ENCODE measurements at regions not wholly inside any gene's neighbourhood (a gene's known extent, or its start where the extent isn't known, plus 50 kb on each side); places are given as distances from the start of the nearest gene placed in this dataset.
A peak's percentile ranks its signal among the peaks of the same experiment; 100 is the strongest.
"Not testable (repeated sequence)": the region's sequence is repeated elsewhere in the genome, so short reads cannot be mapped to it uniquely, and the experiment has no call there.

- Mint-ChIP-seq H3K4me1 (no peaks in the 10 kb centered on the region), H3K4me3 (no peak overlapping the region), H3K27ac (no peak overlapping the region), H3K9me3 (peaks cover 10% of the 10 kb centered on the region), H3K27me3 (peaks cover 13% of the 10 kb centered on the region), H3K36me3 (ENCODE audit: low read depth) (no peaks in the 10 kb centered on the region)
- ATAC-seq (replicated peaks) = no peak
Measured at GRCh38 chr3:40725031-40725430, 200.3 kb downstream of the ZNF621 start.

GRCh38 chr3:40731445-40731844, 206.7 kb downstream of the ZNF621 start:
- no peak overlapping the region for H3K4me3 Mint-ChIP-seq
- no peak for ATAC-seq (replicated peaks)
- peaks cover 26% of the 10 kb centered on the region for H3K9me3 Mint-ChIP-seq
- no peaks in the 10 kb centered on the region for H3K4me1 Mint-ChIP-seq
- H3K36me3 Mint-ChIP-seq (ENCODE audit: low read depth) = no peaks in the 10 kb centered on the region
- no peak overlapping the region for H3K27ac Mint-ChIP-seq
- peaks cover 19% of the 10 kb centered on the region for H3K27me3 Mint-ChIP-seq

- Mint-ChIP-seq H3K36me3 (ENCODE audit: low read depth) (no peaks in the 10 kb centered on the region), H3K27me3 (peaks cover 18% of the 10 kb centered on the region), H3K4me1 (no peaks in the 10 kb centered on the region), H3K9me3 (peaks cover 5% of the 10 kb centered on the region), H3K27ac (no peak overlapping the region), H3K4me3 (no peak overlapping the region)
- no peak for ATAC-seq (replicated peaks)
Measured at GRCh38 chr3:40736943-40737342, 212.2 kb downstream of the ZNF621 start.

GRCh38 chr3:40737343-40737742, 212.6 kb downstream of the ZNF621 start:
- no peak for ATAC-seq (replicated peaks)
- Mint-ChIP-seq H3K27ac (no peak overlapping the region), H3K27me3 (peaks cover 18% of the 10 kb centered on the region), H3K4me1 (no peaks in the 10 kb centered on the region), H3K9me3 (peaks cover 5% of the 10 kb centered on the region), H3K4me3 (no peak overlapping the region), H3K36me3 (ENCODE audit: low read depth) (no peaks in the 10 kb centered on the region)

- Mint-ChIP-seq H3K4me1 (no peaks in the 10 kb centered on the region), H3K27me3 (peaks cover 12% of the 10 kb centered on the region), H3K4me3 (no peak overlapping the region), H3K36me3 (ENCODE audit: low read depth) (no peaks in the 10 kb centered on the region), H3K27ac (no peak overlapping the region), H3K9me3 (no peaks in the 10 kb centered on the region)
- no peak for ATAC-seq (replicated peaks)
Measured at GRCh38 chr3:40739971-40740370, 215.2 kb downstream of the ZNF621 start.

- no peak overlapping the region for H3K27ac Mint-ChIP-seq
- no peaks in the 10 kb centered on the region for H3K4me1 Mint-ChIP-seq
- no peak for ATAC-seq (replicated peaks)
- no peaks in the 10 kb centered on the region for H3K9me3 Mint-ChIP-seq
- no peak overlapping the region for H3K4me3 Mint-ChIP-seq
- H3K27me3 Mint-ChIP-seq = peaks cover 13% of the 10 kb centered on the region
- no peaks in the 10 kb centered on the region for H3K36me3 Mint-ChIP-seq (ENCODE audit: low read depth)
Measured at GRCh38 chr3:40741729-40742128, 217.0 kb downstream of the ZNF621 start.

- Mint-ChIP-seq H3K27ac (no peak overlapping the region), H3K27me3 (peaks cover 16% of the 10 kb centered on the region), H3K36me3 (ENCODE audit: low read depth) (no peaks in the 10 kb centered on the region), H3K4me3 (no peak overlapping the region), H3K4me1 (no peaks in the 10 kb centered on the region), H3K9me3 (no peaks in the 10 kb centered on the region)
- ATAC-seq (replicated peaks) = no peak
Measured at GRCh38 chr3:40745381-40746106, 220.8 kb downstream of the ZNF621 start.

GRCh38 chr3:40751666-40752065, 226.9 kb downstream of the ZNF621 start:
- no peak overlapping the region for H3K4me3 Mint-ChIP-seq
- H3K9me3 Mint-ChIP-seq = no peaks in the 10 kb centered on the region
- no peaks in the 10 kb centered on the region for H3K36me3 Mint-ChIP-seq (ENCODE audit: low read depth)
- no peaks in the 10 kb centered on the region for H3K4me1 Mint-ChIP-seq
- ATAC-seq (replicated peaks) = no peak
- peaks cover 20% of the 10 kb centered on the region for H3K27me3 Mint-ChIP-seq
- H3K27ac Mint-ChIP-seq = no peak overlapping the region

- Mint-ChIP-seq H3K4me1 (no peaks in the 10 kb centered on the region), H3K9me3 (no peaks in the 10 kb centered on the region), H3K27me3 (peaks cover 17% of the 10 kb centered on the region), H3K36me3 (ENCODE audit: low read depth) (no peaks in the 10 kb centered on the region), H3K27ac (no peak overlapping the region), H3K4me3 (no peak overlapping the region)
- ATAC-seq (replicated peaks) = no peak
Measured at GRCh38 chr3:40752492-40752891, 227.7 kb downstream of the ZNF621 start.

GRCh38 chr3:40753291-40753770, 228.6 kb downstream of the ZNF621 start:
- Mint-ChIP-seq H3K4me1 (no peaks in the 10 kb centered on the region), H3K9me3 (no peaks in the 10 kb centered on the region), H3K27ac (no peak overlapping the region), H3K4me3 (no peak overlapping the region), H3K27me3 (peaks cover 13% of the 10 kb centered on the region), H3K36me3 (ENCODE audit: low read depth) (no peaks in the 10 kb centered on the region)
- no peak for ATAC-seq (replicated peaks)

GRCh38 chr3:40753951-40754350, 229.2 kb downstream of the ZNF621 start:
- Mint-ChIP-seq H3K36me3 (ENCODE audit: low read depth) (no peaks in the 10 kb centered on the region), H3K4me3 (no peak overlapping the region), H3K27me3 (peaks cover 13% of the 10 kb centered on the region), H3K27ac (no peak overlapping the region), H3K9me3 (no peaks in the 10 kb centered on the region), H3K4me1 (no peaks in the 10 kb centered on the region)
- ATAC-seq (replicated peaks) = no peak

GRCh38 chr3:40754994-40755393, 230.2 kb downstream of the ZNF621 start:
- Mint-ChIP-seq H3K27ac (no peak overlapping the region), H3K27me3 (peaks cover 15% of the 10 kb centered on the region), H3K36me3 (ENCODE audit: low read depth) (no peaks in the 10 kb centered on the region), H3K4me3 (no peak overlapping the region), H3K9me3 (peaks cover 1% of the 10 kb centered on the region), H3K4me1 (no peaks in the 10 kb centered on the region)
- ATAC-seq (replicated peaks) = peak; percentile 83

- Mint-ChIP-seq H3K4me1 (no peaks in the 10 kb centered on the region), H3K4me3 (no peak overlapping the region), H3K9me3 (peaks cover 6% of the 10 kb centered on the region), H3K27me3 (peaks cover 28% of the 10 kb centered on the region), H3K27ac (no peak overlapping the region), H3K36me3 (ENCODE audit: low read depth) (no peaks in the 10 kb centered on the region)
- ATAC-seq (replicated peaks) = no peak
Measured at GRCh38 chr3:40756500-40756899, 231.7 kb downstream of the ZNF621 start.

GRCh38 chr3:40762771-40763170, 238.0 kb downstream of the ZNF621 start:
- not testable (repeated sequence) for H3K36me3 Mint-ChIP-seq (ENCODE audit: low read depth); H3K9me3 Mint-ChIP-seq; H3K4me1 Mint-ChIP-seq; H3K4me3 Mint-ChIP-seq; ATAC-seq (replicated peaks); H3K27ac Mint-ChIP-seq
- H3K27me3 Mint-ChIP-seq = peaks cover 20% of the 10 kb centered on the region

- Mint-ChIP-seq H3K27me3 (peaks cover 20% of the 10 kb centered on the region), H3K9me3 (peaks cover 6% of the 10 kb centered on the region), H3K4me1 (no peaks in the 10 kb centered on the region), H3K36me3 (ENCODE audit: low read depth) (no peaks in the 10 kb centered on the region), H3K4me3 (no peak overlapping the region), H3K27ac (no peak overlapping the region)
- no peak for ATAC-seq (replicated peaks)
Measured at GRCh38 chr3:40763807-40764206, 239.0 kb downstream of the ZNF621 start.
